Right lung (tissue), 2 donors: ENCODE measurements at regions not wholly inside any gene's neighbourhood (a gene's known extent, or its start where the extent isn't known, plus 50 kb on each side); places are given as distances from the start of the nearest gene placed in this dataset.
"Not testable (repeated sequence)": the region's sequence is repeated elsewhere in the genome, so short reads cannot be mapped to it uniquely, and the experiment has no call there.

Experiments
- DNase-seq, 2 donors: peaks; one replicate each; pipeline ENCODE4 v3.0.0-alpha.2; 2013

- no peak for DNase-seq
These were observed 115.2 kb downstream of the ZNF37A start for GRCh38 chr10:38209332-38209731.

- not testable (repeated sequence) for DNase-seq
These were observed 115.6 kb downstream of the ZNF37A start for GRCh38 chr10:38209748-38210147.

GRCh38 chr10:38212460-38212859 is 118.3 kb downstream of the ZNF37A start:
- DNase-seq: no peak

GRCh38 chr10:38226385-38226784 is 132.2 kb downstream of the ZNF37A start:
- DNase-seq: no peak

GRCh38 chr10:38228394-38228793 is 134.3 kb downstream of the ZNF37A start:
- no peak for DNase-seq

GRCh38 chr10:38238479-38238878 is 144.3 kb downstream of the ZNF37A start:
- not testable (repeated sequence) for DNase-seq

GRCh38 chr10:38242061-38242649 is 148.0 kb downstream of the ZNF37A start:
- not testable (repeated sequence) for DNase-seq

- DNase-seq: not testable (repeated sequence)
These were observed 154.0 kb downstream of the ZNF37A start for GRCh38 chr10:38248113-38248512.

- not testable (repeated sequence) for DNase-seq
These were observed 158.4 kb downstream of the ZNF37A start for GRCh38 chr10:38252551-38252950.

GRCh38 chr10:38267555-38267954 is 173.4 kb downstream of the ZNF37A start:
- not testable (repeated sequence) for DNase-seq

GRCh38 chr10:38271031-38271430 is 176.9 kb downstream of the ZNF37A start:
- DNase-seq: not testable (repeated sequence)

- DNase-seq: not testable (repeated sequence)
These were observed 180.7 kb downstream of the ZNF37A start for GRCh38 chr10:38274879-38275278.

GRCh38 chr10:38292560-38292959 is 198.4 kb downstream of the ZNF37A start:
- not testable (repeated sequence) for DNase-seq

- not testable (repeated sequence) for DNase-seq
These were observed 216.0 kb downstream of the ZNF37A start for GRCh38 chr10:38310111-38310510.

- DNase-seq: not testable (repeated sequence)
These were observed 221.1 kb downstream of the ZNF37A start for GRCh38 chr10:38315090-38315805.

GRCh38 chr10:38321393-38321792 is 227.3 kb downstream of the ZNF37A start:
- not testable (repeated sequence) for DNase-seq

GRCh38 chr10:38330306-38330705 is 236.2 kb downstream of the ZNF37A start:
- DNase-seq: not testable (repeated sequence)

GRCh38 chr10:38331106-38331505 is 237.0 kb downstream of the ZNF37A start:
- not testable (repeated sequence) for DNase-seq

- DNase-seq: not testable (repeated sequence)
These were observed 239.6 kb downstream of the ZNF37A start for GRCh38 chr10:38333699-38334098.

- DNase-seq: not testable (repeated sequence)
These were observed 256.5 kb downstream of the ZNF37A start for GRCh38 chr10:38350645-38351044.

- DNase-seq: peak in 1 of 2 donors; percentile 2
These were observed 260.3 kb downstream of the ZNF37A start for GRCh38 chr10:38354410-38354809.

- DNase-seq: peak; percentile 60 to 62
These were observed 261.9 kb downstream of the ZNF37A start for GRCh38 chr10:38355911-38356526.

- DNase-seq: not testable (repeated sequence)
These were observed 262.4 kb downstream of the ZNF37A start for GRCh38 chr10:38356527-38356926.
